Right hindlimb (tissue), 1 donor: ENCODE measurements at regions not wholly inside any gene's neighbourhood (a gene's known extent, or its start where the extent isn't known, plus 50 kb on each side); places are given as distances from the start of the nearest gene placed in this dataset.
"Not testable (repeated sequence)": the region's sequence is repeated elsewhere in the genome, so short reads cannot be mapped to it uniquely, and the experiment has no call there.

Experiments
- DNase-seq: peaks from one replicate; pipeline ENCODE4 v3.0.0-alpha.2; 2018

GRCh38 chr11:71638801-71639519, 56.3 kb upstream of the KRTAP5-11 start:
- DNase-seq: peak; percentile 47

- peak; percentile 29 for DNase-seq
These were observed 56.8 kb upstream of the KRTAP5-11 start for GRCh38 chr11:71639520-71639849.

GRCh38 chr11:71639916-71640315, 57.2 kb upstream of the KRTAP5-11 start:
- DNase-seq: not testable (repeated sequence)

GRCh38 chr11:71647078-71647477, 64.4 kb upstream of the KRTAP5-11 start:
- not testable (repeated sequence) for DNase-seq

GRCh38 chr11:71652998-71653397, 70.3 kb upstream of the KRTAP5-11 start:
- DNase-seq: not testable (repeated sequence)

- DNase-seq: not testable (repeated sequence)
These were observed 71.7 kb upstream of the KRTAP5-11 start for GRCh38 chr11:71654423-71654822.

GRCh38 chr11:71655041-71655440, 72.4 kb upstream of the KRTAP5-11 start:
- DNase-seq: not testable (repeated sequence)

GRCh38 chr11:71656513-71656912, 73.8 kb upstream of the KRTAP5-11 start:
- DNase-seq: not testable (repeated sequence)

- not testable (repeated sequence) for DNase-seq
These were observed 82.3 kb upstream of the KRTAP5-11 start for GRCh38 chr11:71664941-71665340.

GRCh38 chr11:71698110-71698509, 115.4 kb upstream of the KRTAP5-11 start:
- DNase-seq: not testable (repeated sequence)

GRCh38 chr11:71698961-71699360, 116.3 kb upstream of the KRTAP5-11 start:
- DNase-seq: not testable (repeated sequence)

GRCh38 chr11:71701435-71702291, 119.0 kb upstream of the KRTAP5-11 start:
- not testable (repeated sequence) for DNase-seq

- not testable (repeated sequence) for DNase-seq
These were observed 122.5 kb upstream of the KRTAP5-11 start for GRCh38 chr11:71705086-71705737.

GRCh38 chr11:71705738-71706432, 123.2 kb upstream of the KRTAP5-11 start:
- not testable (repeated sequence) for DNase-seq

- not testable (repeated sequence) for DNase-seq
These were observed 124.4 kb upstream of the KRTAP5-11 start for GRCh38 chr11:71707083-71707482.

- not testable (repeated sequence) for DNase-seq
These were observed 123.5 kb upstream of the DEFB108B start for GRCh38 chr11:71709541-71709940.

GRCh38 chr11:71710171-71710671, 122.8 kb upstream of the DEFB108B start:
- peak; percentile 30 for DNase-seq

GRCh38 chr11:71710701-71711385, 122.2 kb upstream of the DEFB108B start:
- DNase-seq: not testable (repeated sequence)

- not testable (repeated sequence) for DNase-seq
These were observed 120.7 kb upstream of the DEFB108B start for GRCh38 chr11:71712350-71712749.

- not testable (repeated sequence) for DNase-seq
These were observed 120.2 kb upstream of the DEFB108B start for GRCh38 chr11:71712846-71713245.

- not testable (repeated sequence) for DNase-seq
These were observed 118.5 kb upstream of the DEFB108B start for GRCh38 chr11:71714510-71714909.

- not testable (repeated sequence) for DNase-seq
These were observed 111.2 kb upstream of the DEFB108B start for GRCh38 chr11:71721840-71722239.
